HG03457 (cell line): ENCODE measurements at regions not wholly inside any gene's neighbourhood (a gene's known extent, or its start where the extent isn't known, plus 50 kb on each side); places are given as distances from the start of the nearest gene placed in this dataset.

Experiments used
- ATAC-seq: cut with Tn5 transposase; IDR thresholded peaks from one replicate; pipeline ENCODE4 v1.9.1; 2021; ENCODE audit warnings: moderate number of reproducible peaks; ENCODE audit not compliant: unreplicated experiment

GRCh38 chr3:187899246-187899645 is 154.0 kb upstream of the BCL6 start:
- no peak for ATAC-seq

GRCh38 chr3:187900993-187901755 is 155.9 kb upstream of the BCL6 start:
- peak; percentile 35 for ATAC-seq

- no peak for ATAC-seq
These were observed 156.8 kb upstream of the BCL6 start for GRCh38 chr3:187902041-187902471.

GRCh38 chr3:187902936-187903335 is 157.7 kb upstream of the BCL6 start:
- ATAC-seq = no peak

- no peak for ATAC-seq
These were observed 158.4 kb upstream of the BCL6 start for GRCh38 chr3:187903697-187904096.

- ATAC-seq = no peak
These were observed 161.1 kb upstream of the BCL6 start for GRCh38 chr3:187906416-187906815.

GRCh38 chr3:187906920-187907319 is 161.7 kb upstream of the BCL6 start:
- ATAC-seq = no peak

- no peak for ATAC-seq
These were observed 164.6 kb upstream of the BCL6 start for GRCh38 chr3:187909866-187910265.

- no peak for ATAC-seq
These were observed 166.7 kb upstream of the BCL6 start for GRCh38 chr3:187912007-187912406.

GRCh38 chr3:187913617-187914033 is 168.4 kb upstream of the BCL6 start:
- ATAC-seq = no peak

- ATAC-seq = no peak
These were observed 169.0 kb upstream of the BCL6 start for GRCh38 chr3:187914231-187914630.

GRCh38 chr3:187916072-187916471 is 170.8 kb upstream of the BCL6 start:
- no peak for ATAC-seq

- no peak for ATAC-seq
These were observed 172.9 kb upstream of the BCL6 start for GRCh38 chr3:187918081-187918644.

GRCh38 chr3:187919048-187919447 is 173.8 kb upstream of the BCL6 start:
- peak; percentile 88 for ATAC-seq

- ATAC-seq = no peak
These were observed 174.3 kb upstream of the BCL6 start for GRCh38 chr3:187919544-187919943.

- ATAC-seq = no peak
These were observed 174.8 kb upstream of the BCL6 start for GRCh38 chr3:187920030-187920429.

- ATAC-seq = no peak
These were observed 175.6 kb upstream of the BCL6 start for GRCh38 chr3:187920913-187921312.

GRCh38 chr3:187921391-187922074 is 176.3 kb upstream of the BCL6 start:
- no peak for ATAC-seq

- no peak for ATAC-seq
These were observed 177.6 kb upstream of the BCL6 start for GRCh38 chr3:187922704-187923416.

GRCh38 chr3:187924651-187925050 is 179.4 kb upstream of the BCL6 start:
- ATAC-seq = no peak

- no peak for ATAC-seq
These were observed 180.1 kb upstream of the BCL6 start for GRCh38 chr3:187925326-187925725.
